GM18507 (cell line): ENCODE measurements at regions not wholly inside any gene's neighbourhood (a gene's known extent, or its start where the extent isn't known, plus 50 kb on each side); places are given as distances from the start of the nearest gene placed in this dataset.

Experiments
- DNase-seq: peaks from one replicate; pipeline ENCODE4 v3.0.0; 2011; ENCODE audit warnings: low read depth; ENCODE audit not compliant: insufficient read length; ENCODE audit errors: extremely low spot score
- FAIRE-seq: peaks from 2 replicates; lab custom pipeline; 2011; peaks lifted over from hg19 to GRCh38; lab: Jason Lieb, UNC

GRCh38 chr13:70844391-70845108 lies 736.3 kb upstream of the KLHL1 start:
- DNase-seq (no peak), FAIRE-seq (no peak)

- FAIRE-seq = no peak
- no peak for DNase-seq
Observed at GRCh38 chr13:70842062-70842644, 733.9 kb upstream of the KLHL1 start.

GRCh38 chr13:70841240-70842061 lies 733.2 kb upstream of the KLHL1 start:
- no peak for FAIRE-seq
- no peak for DNase-seq

GRCh38 chr13:70835371-70835770 lies 727.1 kb upstream of the KLHL1 start:
- FAIRE-seq (no peak), DNase-seq (no peak)

GRCh38 chr13:70829748-70830147 lies 721.5 kb upstream of the KLHL1 start:
- DNase-seq = no peak
- FAIRE-seq = no peak

GRCh38 chr13:70817576-70817975 lies 709.3 kb upstream of the KLHL1 start:
- no peak for DNase-seq
- no peak for FAIRE-seq

GRCh38 chr13:70816853-70817252 lies 708.6 kb upstream of the KLHL1 start:
- FAIRE-seq (no peak), DNase-seq (no peak)

GRCh38 chr13:70814684-70815083 lies 706.4 kb upstream of the KLHL1 start:
- no peak for DNase-seq

GRCh38 chr13:70812481-70812880 lies 704.2 kb upstream of the KLHL1 start:
- DNase-seq (no peak), FAIRE-seq (no peak)

More at GRCh38 chr13:70814684-70815083, 706.4 kb upstream of the KLHL1 start:
- FAIRE-seq = no peak

- FAIRE-seq (no peak), DNase-seq (no peak)
Observed at GRCh38 chr13:70809588-70809987, 701.3 kb upstream of the KLHL1 start.

GRCh38 chr13:70798385-70798784 lies 690.1 kb upstream of the KLHL1 start:
- no peak for FAIRE-seq
- no peak for DNase-seq

GRCh38 chr13:70795484-70795883 lies 687.2 kb upstream of the KLHL1 start:
- no peak for FAIRE-seq
- DNase-seq = no peak

- FAIRE-seq (no peak), DNase-seq (no peak)
Observed at GRCh38 chr13:70792121-70792520, 683.9 kb upstream of the KLHL1 start.

- DNase-seq = no peak
- no peak for FAIRE-seq
Observed at GRCh38 chr13:70789751-70790150, 681.5 kb upstream of the KLHL1 start.

GRCh38 chr13:70788074-70788473 lies 679.8 kb upstream of the KLHL1 start:
- no peak for FAIRE-seq

GRCh38 chr13:70784207-70784989 lies 676.1 kb upstream of the KLHL1 start:
- FAIRE-seq = no peak

More at GRCh38 chr13:70788074-70788473, 679.8 kb upstream of the KLHL1 start:
- no peak for DNase-seq

GRCh38 chr13:70769817-70770216 lies 661.6 kb upstream of the KLHL1 start:
- DNase-seq (no peak), FAIRE-seq (no peak)

More at GRCh38 chr13:70784207-70784989, 676.1 kb upstream of the KLHL1 start:
- no peak for DNase-seq

- DNase-seq = no peak
- FAIRE-seq = no peak
Observed at GRCh38 chr13:70758932-70759331, 650.7 kb upstream of the KLHL1 start.

- no peak for FAIRE-seq
- no peak for DNase-seq
Observed at GRCh38 chr13:70756088-70756487, 647.8 kb upstream of the KLHL1 start.

GRCh38 chr13:70755456-70755855 lies 647.2 kb upstream of the KLHL1 start:
- no peak for FAIRE-seq

More at GRCh38 chr13:70755456-70755855, 647.2 kb upstream of the KLHL1 start:
- no peak for DNase-seq
